ENCODE measurements at regions not wholly inside any gene's neighbourhood (a gene's known extent, or its start where the extent isn't known, plus 50 kb on each side); places are given as distances from the start of the nearest gene placed in this dataset.

DNA sequence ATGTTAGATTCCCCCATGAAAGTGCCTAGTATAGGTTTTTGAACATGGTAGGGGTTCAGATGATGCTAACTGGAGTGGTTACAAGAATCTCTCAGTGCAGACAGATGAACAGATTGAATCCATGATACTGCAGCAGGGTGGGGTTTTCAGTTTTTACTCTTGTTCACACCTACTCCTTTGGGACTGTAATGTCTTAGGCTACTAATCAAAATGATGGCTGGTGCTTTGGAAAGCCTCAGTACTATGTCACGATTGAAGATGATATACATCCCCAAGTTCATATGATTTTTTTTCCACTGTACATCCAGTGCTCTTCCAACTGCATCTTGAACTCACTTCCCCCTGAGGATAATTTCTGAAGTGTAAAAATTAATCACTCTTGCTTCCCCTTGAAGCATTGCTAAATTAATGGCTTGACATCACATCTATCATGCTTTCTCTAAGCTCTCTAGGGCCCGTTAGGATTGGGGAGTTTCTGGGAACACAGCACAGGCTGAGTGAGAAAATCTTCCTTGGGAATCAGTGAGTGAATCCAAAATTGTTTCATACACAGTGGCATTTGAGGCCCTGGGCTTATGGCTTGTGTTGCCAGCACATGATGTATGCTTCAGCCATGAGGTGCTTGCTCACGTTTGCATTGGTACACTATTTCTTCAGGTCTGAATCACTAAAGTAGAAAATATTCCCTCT, 115.0 kb upstream of the TPRG1 start:
- Mint-ChIP-seq H3K27ac (no peak overlapping the region), H3K27me3 (ENCODE audit: low read depth) (no peaks in the 10 kb centered on the region), H3K9me3 (peaks cover 24% of the 10 kb centered on the region), H3K4me1 (no peaks in the 10 kb centered on the region), H3K36me3 (no peaks in the 10 kb centered on the region), H3K4me3 (no peak overlapping the region)
- TF ChIP-seq, protein P1, sequence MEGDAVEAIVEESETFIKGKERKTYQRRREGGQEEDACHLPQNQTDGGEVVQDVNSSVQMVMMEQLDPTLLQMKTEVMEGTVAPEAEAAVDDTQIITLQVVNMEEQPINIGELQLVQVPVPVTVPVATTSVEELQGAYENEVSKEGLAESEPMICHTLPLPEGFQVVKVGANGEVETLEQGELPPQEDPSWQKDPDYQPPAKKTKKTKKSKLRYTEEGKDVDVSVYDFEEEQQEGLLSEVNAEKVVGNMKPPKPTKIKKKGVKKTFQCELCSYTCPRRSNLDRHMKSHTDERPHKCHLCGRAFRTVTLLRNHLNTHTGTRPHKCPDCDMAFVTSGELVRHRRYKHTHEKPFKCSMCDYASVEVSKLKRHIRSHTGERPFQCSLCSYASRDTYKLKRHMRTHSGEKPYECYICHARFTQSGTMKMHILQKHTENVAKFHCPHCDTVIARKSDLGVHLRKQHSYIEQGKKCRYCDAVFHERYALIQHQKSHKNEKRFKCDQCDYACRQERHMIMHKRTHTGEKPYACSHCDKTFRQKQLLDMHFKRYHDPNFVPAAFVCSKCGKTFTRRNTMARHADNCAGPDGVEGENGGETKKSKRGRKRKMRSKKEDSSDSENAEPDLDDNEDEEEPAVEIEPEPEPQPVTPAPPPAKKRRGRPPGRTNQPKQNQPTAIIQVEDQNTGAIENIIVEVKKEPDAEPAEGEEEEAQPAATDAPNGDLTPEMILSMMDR (IDR thresholded peaks at IDR 0.05; ENCODE audit: unreplicated experiment), result no peak
- no peak for DNase-seq (ENCODE audit: low spot score in 2 of 2, unreplicated experiment in 2 of 2)

DNA sequence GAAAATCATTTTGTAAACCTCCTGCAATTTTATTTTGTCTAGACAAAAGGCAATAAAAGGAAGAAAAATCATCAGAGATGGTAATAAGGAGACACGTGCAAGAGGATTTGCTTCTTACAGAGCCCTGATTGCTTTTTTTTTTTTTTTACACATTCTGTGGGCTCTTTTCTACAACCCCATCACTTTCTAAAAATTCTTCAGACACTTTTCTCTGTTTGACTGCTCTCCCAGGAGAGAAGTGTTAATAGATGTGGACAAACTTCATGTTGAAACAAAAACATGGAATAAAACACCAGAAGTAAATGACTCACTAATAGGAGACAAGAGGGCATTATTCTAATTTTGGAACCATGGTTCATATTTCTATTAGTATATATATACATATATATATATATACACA, 114.4 kb upstream of the TPRG1 start:
- H3K4me3 Mint-ChIP-seq, result no peak overlapping the region
- H3K36me3 Mint-ChIP-seq, result no peaks in the 10 kb centered on the region
- peaks cover 24% of the 10 kb centered on the region for H3K9me3 Mint-ChIP-seq
- no peak for DNase-seq (ENCODE audit: low spot score in 2 of 2, unreplicated experiment in 2 of 2)
- TF ChIP-seq, protein P1 (IDR thresholded peaks at IDR 0.05; ENCODE audit: unreplicated experiment), result no peak
- H3K4me1 Mint-ChIP-seq, result no peaks in the 10 kb centered on the region
- H3K27me3 Mint-ChIP-seq (ENCODE audit: low read depth), result no peaks in the 10 kb centered on the region
- no peak overlapping the region for H3K27ac Mint-ChIP-seq

DNA sequence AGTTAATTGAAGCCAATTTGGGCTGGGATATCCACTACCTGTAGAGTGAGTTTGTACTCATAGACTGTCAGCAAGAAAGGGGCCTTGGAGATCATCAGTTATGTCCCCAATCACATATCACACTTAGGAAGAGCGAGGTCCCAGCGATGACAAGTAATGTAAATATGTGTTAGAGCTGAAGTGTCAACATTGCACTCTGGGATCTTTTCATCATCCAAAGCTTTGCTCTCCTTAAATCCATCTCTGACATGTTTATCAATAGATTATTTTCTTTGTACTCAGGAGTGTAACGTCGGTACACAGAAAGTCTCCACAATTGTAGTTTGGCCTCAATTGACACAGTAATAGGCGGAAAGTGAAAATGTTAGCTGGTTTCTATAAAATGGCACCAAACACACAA, 113.7 kb upstream of the TPRG1 start:
- no peak overlapping the region for H3K4me3 Mint-ChIP-seq

DNA sequence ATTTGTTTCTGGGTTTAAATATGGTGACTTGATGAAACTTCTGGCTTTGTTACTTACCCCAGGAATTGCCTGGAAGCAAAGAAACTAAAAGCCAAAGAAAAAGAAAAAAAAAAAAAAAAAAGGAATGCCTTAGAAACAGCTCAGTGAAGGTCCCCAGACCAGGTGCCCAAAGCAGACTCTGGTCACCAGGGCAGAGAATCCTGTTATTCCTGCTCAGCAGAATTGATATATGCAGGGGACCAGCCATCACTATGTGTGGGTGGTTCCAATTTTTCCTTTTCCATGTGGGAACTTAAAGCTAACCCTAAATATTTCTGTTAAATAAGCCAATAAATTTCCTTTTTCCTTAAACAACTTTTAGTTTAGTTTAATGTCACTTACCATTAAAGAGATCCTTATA, 100.8 kb upstream of the TPRG1 start:
- H3K4me3 Mint-ChIP-seq, result no peak overlapping the region
- TF ChIP-seq, protein P1 (IDR thresholded peaks at IDR 0.05; ENCODE audit: unreplicated experiment), result no peak

More for the DNA sequence above, 113.7 kb upstream of the TPRG1 start:
- no peaks in the 10 kb centered on the region for H3K36me3 Mint-ChIP-seq
- TF ChIP-seq, protein P1 (IDR thresholded peaks at IDR 0.05; ENCODE audit: unreplicated experiment), result no peak
- DNase-seq (ENCODE audit: low spot score in 2 of 2, unreplicated experiment in 2 of 2), result no peak
- H3K9me3 Mint-ChIP-seq, result peaks cover 30% of the 10 kb centered on the region
- no peaks in the 10 kb centered on the region for H3K4me1 Mint-ChIP-seq
- H3K27ac Mint-ChIP-seq, result no peak overlapping the region
- H3K27me3 Mint-ChIP-seq (ENCODE audit: low read depth), result no peaks in the 10 kb centered on the region

DNA sequence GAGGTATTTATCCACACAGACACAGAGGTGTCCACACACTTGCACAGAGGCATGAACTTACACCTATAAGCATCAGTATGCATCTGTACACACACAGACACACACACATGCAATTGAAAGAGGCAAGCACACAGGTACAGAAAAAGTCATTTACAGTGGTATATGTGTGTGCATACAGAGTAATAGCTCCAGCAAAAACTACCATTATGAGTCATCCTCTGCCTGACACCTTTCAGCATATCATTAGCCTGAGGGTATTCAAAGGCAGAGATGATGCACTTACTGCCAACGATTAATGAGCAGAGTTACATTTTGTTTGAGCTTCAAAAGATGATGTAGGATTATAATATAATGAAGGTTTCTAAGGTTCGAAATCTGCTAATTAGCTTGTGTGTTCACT, 100.3 kb upstream of the TPRG1 start:
- Mint-ChIP-seq H3K36me3 (peaks cover 10% of the 10 kb centered on the region), H3K27ac (no peak overlapping the region), H3K4me3 (no peak overlapping the region), H3K27me3 (ENCODE audit: low read depth) (no peaks in the 10 kb centered on the region), H3K9me3 (peaks cover 23% of the 10 kb centered on the region), H3K4me1 (peaks cover 2% of the 10 kb centered on the region)
- TF ChIP-seq, protein P1 (IDR thresholded peaks at IDR 0.05; ENCODE audit: unreplicated experiment), result no peak
- DNase-seq (ENCODE audit: low spot score in 2 of 2, unreplicated experiment in 2 of 2), result no peak

More for the DNA sequence above, 100.8 kb upstream of the TPRG1 start:
- Mint-ChIP-seq H3K4me1 (peaks cover 2% of the 10 kb centered on the region), H3K27me3 (ENCODE audit: low read depth) (no peaks in the 10 kb centered on the region), H3K27ac (no peak overlapping the region), H3K36me3 (peaks cover 10% of the 10 kb centered on the region), H3K9me3 (peaks cover 28% of the 10 kb centered on the region)
- no peak for DNase-seq (ENCODE audit: low spot score in 2 of 2, unreplicated experiment in 2 of 2)
